ENCODE measurements at regions not wholly inside any gene's neighbourhood (a gene's known extent, or its start where the extent isn't known, plus 50 kb on each side); places are given as distances from the start of the nearest gene placed in this dataset.

- TF ChIP-seq CTCF (IDR thresholded peaks at IDR 0.05; ENCODE audit: insufficient read depth, low read length, poor library complexity, severe bottlenecking) (no peak), EZH2phosphoT487 (conservative IDR thresholded peaks at IDR 0.05; ENCODE audit: low read length) (no peak)
These were observed 72.8 kb upstream of the TWIST2 start for GRCh38 chr2:238774980-238775509.
